ENCODE measurements at regions not wholly inside any gene's neighbourhood (a gene's known extent, or its start where the extent isn't known, plus 50 kb on each side); places are given as distances from the start of the nearest gene placed in this dataset.
"Not testable (repeated sequence)": the region's sequence is repeated elsewhere in the genome, so short reads cannot be mapped to it uniquely, and the experiment has no call there.

DNA sequence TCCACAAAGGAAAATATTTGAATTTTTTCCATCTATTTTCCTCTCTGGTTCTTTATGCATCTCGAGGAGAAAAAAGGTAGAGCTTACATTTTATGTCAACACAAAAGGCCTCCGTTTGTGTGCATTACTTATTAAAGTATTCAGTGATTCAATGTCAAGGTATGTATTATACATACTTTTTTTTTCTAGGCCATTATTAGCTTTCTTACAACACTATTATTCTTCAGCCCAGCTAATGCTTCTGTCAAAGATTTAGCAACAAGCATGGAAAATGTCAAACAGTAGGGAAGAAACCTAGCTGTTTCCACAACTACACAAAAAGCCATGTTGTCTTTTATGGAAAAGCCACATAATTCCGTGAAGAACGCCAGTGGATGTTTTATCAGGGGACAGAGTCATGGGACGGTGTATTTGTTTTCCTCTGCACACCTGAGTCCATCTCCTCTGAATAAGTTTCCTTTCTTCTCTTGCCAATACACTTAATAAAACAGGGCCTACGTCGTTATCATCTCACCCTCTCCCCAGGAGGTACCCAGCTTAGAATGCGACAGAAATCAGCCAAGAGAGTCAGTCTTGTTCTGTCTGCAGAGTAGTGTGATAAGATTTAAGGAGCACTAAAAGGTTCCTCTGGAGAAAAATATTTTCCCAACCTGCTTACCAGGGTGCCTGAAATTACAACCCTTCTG lies 209.7 kb upstream of the AUTS2 start:
- in situ Hi-C loops (cut with HindIII; ENCODE audit: low pct_ligation_motif_present, low sequenced_read_pairs), result no loop called here
- DNase-seq, result no peak
- Histone ChIP-seq H3K36me3 (replicated peaks) (no peaks in the 10 kb centered on the region), H3K4me3 (ENCODE audit: low read depth, low read length) (no peak overlapping the region), H3K27me3 (replicated peaks) (no peaks in the 10 kb centered on the region), H3K27ac (no peak overlapping the region)
- no peak for TF ChIP-seq CTCF (IDR thresholded peaks at IDR 0.05; ENCODE audit: low read depth, low read length, missing control alignments)

- Histone ChIP-seq H3K4me3 (ENCODE audit: low read depth, low read length) (no peak overlapping the region), H3K36me3 (replicated peaks) (no peaks in the 10 kb centered on the region), H3K27me3 (replicated peaks) (no peaks in the 10 kb centered on the region), H3K27ac (no peak overlapping the region)
- in situ Hi-C loops (cut with HindIII; ENCODE audit: low pct_ligation_motif_present, low sequenced_read_pairs), result no loop called here
- no peak for TF ChIP-seq CTCF (IDR thresholded peaks at IDR 0.05; ENCODE audit: low read depth, low read length, missing control alignments)
- DNase-seq, result no peak
Measured at GRCh38 chr7:69389216-69389615, 209.1 kb upstream of the AUTS2 start.

GRCh38 chr7:69393912-69394311 lies 204.4 kb upstream of the AUTS2 start:
- H3K27ac ChIP-seq; H3K4me3 ChIP-seq (ENCODE audit: low read depth, low read length); in situ Hi-C loops (cut with HindIII; ENCODE audit: low pct_ligation_motif_present, low sequenced_read_pairs); H3K36me3 ChIP-seq (replicated peaks); H3K27me3 ChIP-seq (replicated peaks); DNase-seq: not testable (repeated sequence)

- no peak for TF ChIP-seq CTCF (IDR thresholded peaks at IDR 0.05; ENCODE audit: low read depth, low read length, missing control alignments)
- no peak overlapping the region for H3K27ac ChIP-seq
Measured at GRCh38 chr7:69395061-69395714, 203.1 kb upstream of the AUTS2 start.

DNA sequence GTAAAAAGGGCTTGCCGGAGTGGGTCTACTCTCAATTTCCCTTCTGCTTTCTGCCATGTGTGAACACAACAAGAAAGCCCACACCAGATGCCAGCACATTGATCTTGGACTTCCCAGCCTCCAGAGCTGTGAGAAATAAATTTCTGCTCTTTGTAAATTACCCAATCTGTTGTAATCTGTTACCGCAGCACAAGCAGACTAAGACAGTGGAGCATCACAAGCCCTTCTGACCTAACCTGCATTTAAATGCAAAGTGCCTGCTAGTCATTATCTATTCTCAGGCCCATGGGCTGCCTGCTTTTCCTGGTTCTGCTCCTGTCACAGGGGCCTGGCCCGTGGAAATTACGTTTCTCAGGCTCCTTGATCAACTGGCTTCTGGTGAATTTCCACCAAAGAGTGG lies 199.3 kb upstream of the AUTS2 start:
- H3K27ac ChIP-seq, result no peak overlapping the region
- in situ Hi-C loops (cut with HindIII; ENCODE audit: low pct_ligation_motif_present, low sequenced_read_pairs), result no loop called here
- no peak overlapping the region for H3K4me3 ChIP-seq (ENCODE audit: low read depth, low read length)

More at GRCh38 chr7:69395061-69395714, 203.1 kb upstream of the AUTS2 start:
- in situ Hi-C loops (cut with HindIII; ENCODE audit: low pct_ligation_motif_present, low sequenced_read_pairs), result no loop called here
- Histone ChIP-seq H3K4me3 (ENCODE audit: low read depth, low read length) (no peak overlapping the region), H3K36me3 (replicated peaks) (no peaks in the 10 kb centered on the region), H3K27me3 (replicated peaks) (no peaks in the 10 kb centered on the region)
- peak; percentile 71 for DNase-seq

More for the DNA sequence above, 199.3 kb upstream of the AUTS2 start:
- H3K27me3 ChIP-seq (replicated peaks), result no peaks in the 10 kb centered on the region
- DNase-seq, result no peak
- no peak for TF ChIP-seq CTCF (IDR thresholded peaks at IDR 0.05; ENCODE audit: low read depth, low read length, missing control alignments)
- no peaks in the 10 kb centered on the region for H3K36me3 ChIP-seq (replicated peaks)
